Hepatocyte (in vitro differentiated cells): ENCODE measurements at regions not wholly inside any gene's neighbourhood (a gene's known extent, or its start where the extent isn't known, plus 50 kb on each side); places are given as distances from the start of the nearest gene placed in this dataset.

Experiments used
- DNase-seq: peaks from one replicate; pipeline ENCODE4 v3.0.0-alpha.2; 2016; ENCODE audit warnings: low spot score
- H2AFZ ChIP-seq: fragments of 200-600 bp; sonication (generic); 2 replicates; pipeline ENCODE4 v1.6.0; 2016; ENCODE audit warnings: antibody characterized with exemption, mild to moderate bottlenecking
- H3K27ac ChIP-seq: fragments of 200-600 bp; sonication (generic); 2 replicates; pipeline ENCODE4 v1.5.1; 2016; ENCODE audit warnings: mild to moderate bottlenecking
- H3K27me3 ChIP-seq: fragments of 200-600 bp; sonication (generic); 2 replicates; pipeline ENCODE4 v1.6.1; 2016
- H3K36me3 ChIP-seq: fragments of 200-600 bp; sonication (generic); replicated peaks from 2 replicates; pipeline ENCODE4 v1.5.1; 2016; ENCODE audit warnings: low read depth; ENCODE audit not compliant: insufficient read depth
- H3K4me1 ChIP-seq: fragments of 200-600 bp; sonication (generic); 2 replicates; pipeline ENCODE4 v1.5.1; 2016; ENCODE audit warnings: mild to moderate bottlenecking, moderate library complexity; ENCODE audit not compliant: insufficient read depth
- H3K4me2 ChIP-seq: fragments of 200-600 bp; sonication (generic); 2 replicates; pipeline ENCODE4 v1.6.0; 2016
- H3K4me3 ChIP-seq: fragments of 200-600 bp; sonication (generic); 2 replicates; pipeline ENCODE4 v1.5.1; 2016; ENCODE audit warnings: mild to moderate bottlenecking
- H3K79me2 ChIP-seq: fragments of 200-600 bp; sonication (generic); 2 replicates; pipeline ENCODE4 v1.6.0; 2017; ENCODE audit warnings: mild to moderate bottlenecking
- H3K9me2 ChIP-seq: fragments of 200-600 bp; sonication (generic); replicated peaks from 2 replicates; pipeline ENCODE4 v1.6.0; 2017; ENCODE audit warnings: mild to moderate bottlenecking; ENCODE audit not compliant: insufficient read depth
- H3K9me3 ChIP-seq: fragments of 200-600 bp; sonication (generic); 2 replicates; pipeline ENCODE4 v1.5.1; 2016; ENCODE audit warnings: low read depth, mild to moderate bottlenecking
- H4K20me1 ChIP-seq: fragments of 200-600 bp; sonication (generic); 2 replicates; pipeline ENCODE4 v1.6.0; 2016; ENCODE audit warnings: mild to moderate bottlenecking; ENCODE audit not compliant: insufficient read depth, poor library complexity, severe bottlenecking
- EZH2 ChIP-seq: fragments of 200-600 bp; sonication (generic); IDR thresholded peaks from 2 replicates; pipeline ENCODE4 v1.6.1; 2016; ENCODE audit warnings: antibody characterized with exemption, mild to moderate bottlenecking, borderline replicate concordance
- EZH2phosphoT487 ChIP-seq: fragments of 200-600 bp; sonication (generic); IDR thresholded peaks from one replicate; pipeline ENCODE4 v1.6.1; 2018; ENCODE audit warnings: antibody characterized with exemption, mild to moderate bottlenecking, low read depth, moderate library complexity; ENCODE audit not compliant: unreplicated experiment, severe bottlenecking
- WGBS: methylation state at CpG from one replicate; pipeline ENCODE4 v1.1.6; 2016; ENCODE audit warnings: low lambda C conversion rate; ENCODE audit errors: missing lambda C conversion rate; 5-methylcytosine and 5-hydroxymethylcytosine counted together
- TF ChIP-seq, protein P1 (sequence below): fragments of 200-600 bp; sonication (generic); IDR thresholded peaks from 2 replicates; pipeline ENCODE4 v1.5.1; 2016; ENCODE audit warnings: antibody characterized with exemption, mild to moderate bottlenecking; ENCODE audit not compliant: poor library complexity

DNA sequence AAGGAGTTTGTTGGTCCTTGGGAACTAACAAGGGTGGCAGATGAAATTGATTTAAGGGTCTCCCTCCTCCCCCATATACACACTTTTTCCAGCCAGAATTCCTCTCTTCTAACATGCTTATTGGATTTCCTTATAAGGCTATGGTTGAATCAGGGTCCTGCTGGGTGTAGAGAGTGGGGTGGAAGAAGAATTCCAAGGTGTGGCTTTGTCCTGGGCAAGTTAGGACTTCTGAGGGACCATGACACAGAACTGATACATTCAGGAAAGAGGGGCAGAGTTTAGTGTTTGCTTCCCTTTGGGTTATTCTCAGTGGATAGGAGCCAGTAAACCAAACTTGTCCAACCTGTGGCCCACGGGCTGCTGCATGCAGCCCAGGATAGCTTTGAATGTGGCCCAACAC, 116.5 kb downstream of the SNX18 start:
- Histone ChIP-seq H3K4me2 (no peak overlapping the region), H3K9me3 (no peaks in the 10 kb centered on the region), H3K36me3 (no peaks in the 10 kb centered on the region), H3K27ac (no peak overlapping the region), H3K79me2 (no peaks in the 10 kb centered on the region), H3K4me1 (peaks cover 6% of the 10 kb centered on the region), H3K4me3 (no peak overlapping the region), H3K27me3 (no peaks in the 10 kb centered on the region), H2AFZ (no peak overlapping the region), H4K20me1 (no peaks in the 10 kb centered on the region), H3K9me2 (no peaks in the 10 kb centered on the region)
- no peak for DNase-seq
- TF ChIP-seq, protein P1, sequence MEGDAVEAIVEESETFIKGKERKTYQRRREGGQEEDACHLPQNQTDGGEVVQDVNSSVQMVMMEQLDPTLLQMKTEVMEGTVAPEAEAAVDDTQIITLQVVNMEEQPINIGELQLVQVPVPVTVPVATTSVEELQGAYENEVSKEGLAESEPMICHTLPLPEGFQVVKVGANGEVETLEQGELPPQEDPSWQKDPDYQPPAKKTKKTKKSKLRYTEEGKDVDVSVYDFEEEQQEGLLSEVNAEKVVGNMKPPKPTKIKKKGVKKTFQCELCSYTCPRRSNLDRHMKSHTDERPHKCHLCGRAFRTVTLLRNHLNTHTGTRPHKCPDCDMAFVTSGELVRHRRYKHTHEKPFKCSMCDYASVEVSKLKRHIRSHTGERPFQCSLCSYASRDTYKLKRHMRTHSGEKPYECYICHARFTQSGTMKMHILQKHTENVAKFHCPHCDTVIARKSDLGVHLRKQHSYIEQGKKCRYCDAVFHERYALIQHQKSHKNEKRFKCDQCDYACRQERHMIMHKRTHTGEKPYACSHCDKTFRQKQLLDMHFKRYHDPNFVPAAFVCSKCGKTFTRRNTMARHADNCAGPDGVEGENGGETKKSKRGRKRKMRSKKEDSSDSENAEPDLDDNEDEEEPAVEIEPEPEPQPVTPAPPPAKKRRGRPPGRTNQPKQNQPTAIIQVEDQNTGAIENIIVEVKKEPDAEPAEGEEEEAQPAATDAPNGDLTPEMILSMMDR: no peak
- TF ChIP-seq EZH2phosphoT487 (no peak), EZH2 (no peak)
- WGBS: 90% methylated on average over 1 of the region's 1 CpG

DNA sequence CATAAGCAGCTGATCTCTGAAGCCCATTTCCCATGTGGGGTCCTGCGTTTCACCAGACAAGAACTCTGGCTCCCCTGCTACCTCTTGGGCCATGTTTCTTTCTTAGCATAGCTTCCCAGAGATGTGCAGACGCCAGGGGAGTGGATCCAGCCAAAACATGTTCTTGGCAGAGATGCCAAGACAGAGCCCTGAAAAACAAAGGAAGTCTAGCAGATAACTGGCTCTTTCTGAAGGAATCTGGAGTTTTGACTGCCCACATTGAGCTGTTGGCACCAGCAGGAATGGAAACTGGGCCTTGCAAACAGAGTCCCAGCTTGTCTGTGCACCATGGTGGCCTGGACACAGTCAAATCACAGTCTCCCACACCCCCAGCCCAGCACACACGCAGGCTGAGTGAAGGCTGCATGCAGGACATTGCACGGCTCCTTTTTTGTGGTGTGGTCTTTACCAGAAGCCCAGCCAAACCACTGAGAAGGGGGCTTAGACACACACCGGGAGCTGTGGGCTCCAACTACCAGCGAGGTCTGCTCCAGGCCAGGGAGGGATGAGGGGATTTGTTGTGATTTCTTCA, 114.7 kb downstream of the SNX18 start:
- no peak for DNase-seq

DNA sequence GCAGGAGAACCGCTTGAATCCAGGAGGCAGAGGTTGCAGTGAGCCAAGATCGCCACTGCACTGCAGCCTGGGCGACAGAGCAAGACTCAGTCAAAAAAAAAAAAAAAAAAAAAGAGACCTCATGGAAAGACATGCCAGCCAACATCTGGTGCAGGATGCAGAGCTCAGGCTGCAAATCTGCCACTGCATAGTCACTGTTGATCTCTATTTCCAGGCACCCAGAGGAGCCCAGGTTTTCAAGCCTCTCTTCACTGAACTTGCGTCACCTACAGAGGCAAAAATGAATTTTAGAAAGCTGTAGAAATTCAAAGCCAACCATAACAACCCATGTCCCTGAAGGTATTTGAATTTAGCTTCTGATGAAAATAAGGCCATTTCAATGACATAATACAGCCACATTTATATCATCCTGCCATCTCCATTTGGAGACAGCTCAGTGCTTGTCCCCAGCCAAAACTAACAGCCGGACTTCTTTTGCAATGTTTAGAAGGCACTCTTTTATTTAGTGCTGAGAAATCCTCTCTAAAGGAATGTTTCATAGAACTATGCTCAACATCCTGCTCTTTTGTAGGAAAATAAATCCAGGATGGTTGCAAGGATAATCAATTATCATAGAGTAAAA, 113.3 kb downstream of the SNX18 start:
- no peak overlapping the region for H3K27ac ChIP-seq
- 89% methylated on average over 5 of the region's 5 CpGs for WGBS
- H3K9me3 ChIP-seq: no peaks in the 10 kb centered on the region
- DNase-seq: no peak
- no peaks in the 10 kb centered on the region for H3K79me2 ChIP-seq
- no peak overlapping the region for H3K4me3 ChIP-seq
- no peaks in the 10 kb centered on the region for H3K9me2 ChIP-seq
- H3K36me3 ChIP-seq: no peaks in the 10 kb centered on the region
- no peaks in the 10 kb centered on the region for H3K27me3 ChIP-seq
- no peaks in the 10 kb centered on the region for H4K20me1 ChIP-seq
- no peak overlapping the region for H2AFZ ChIP-seq
- TF ChIP-seq EZH2phosphoT487: no peak
- TF ChIP-seq EZH2: no peak
- TF ChIP-seq, protein P1: no peak
- peaks cover 24% of the 10 kb centered on the region for H3K4me1 ChIP-seq
- no peak overlapping the region for H3K4me2 ChIP-seq

More for the DNA sequence above, 114.7 kb downstream of the SNX18 start:
- Histone ChIP-seq H3K9me2 (no peaks in the 10 kb centered on the region), H3K9me3 (no peaks in the 10 kb centered on the region), H2AFZ (no peak overlapping the region), H3K4me1 (peaks cover 17% of the 10 kb centered on the region), H3K36me3 (no peaks in the 10 kb centered on the region), H4K20me1 (no peaks in the 10 kb centered on the region), H3K4me3 (no peak overlapping the region), H3K79me2 (no peaks in the 10 kb centered on the region), H3K4me2 (no peak overlapping the region), H3K27me3 (no peaks in the 10 kb centered on the region), H3K27ac (no peak overlapping the region)
- TF ChIP-seq EZH2phosphoT487 (no peak), EZH2 (no peak)
- TF ChIP-seq, protein P1: no peak
- WGBS: 86% methylated on average over 6 of the region's 6 CpGs

DNA sequence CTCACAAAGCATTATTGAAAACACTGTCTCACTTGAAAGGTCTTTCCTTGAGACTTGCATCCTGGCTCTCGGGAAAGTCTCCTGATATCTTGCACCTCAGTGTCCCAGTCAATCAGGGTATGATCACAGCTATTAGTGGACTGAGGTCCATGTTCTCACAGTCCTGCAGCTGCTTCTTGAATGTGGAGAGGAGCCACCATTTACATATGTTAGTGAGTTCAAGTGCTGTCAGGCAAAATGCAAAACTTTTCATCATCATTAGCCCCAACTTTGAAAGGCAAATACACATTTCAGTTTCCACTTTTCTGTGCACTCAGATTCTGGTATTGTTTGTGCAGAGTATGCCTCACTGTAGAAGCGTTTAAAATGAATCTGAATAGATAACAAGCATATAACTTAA, 111.6 kb downstream of the SNX18 start:
- no peaks in the 10 kb centered on the region for H3K79me2 ChIP-seq
- TF ChIP-seq EZH2 (no peak), EZH2phosphoT487 (no peak)
- TF ChIP-seq, protein P1: no peak
- no peaks in the 10 kb centered on the region for H3K27me3 ChIP-seq
- no peak overlapping the region for H3K27ac ChIP-seq
- no peaks in the 10 kb centered on the region for H3K9me2 ChIP-seq
- no peak for DNase-seq
- H4K20me1 ChIP-seq: no peaks in the 10 kb centered on the region
- 86% methylated on average over 2 of the region's 2 CpGs for WGBS
- H2AFZ ChIP-seq: no peak overlapping the region
- H3K36me3 ChIP-seq: no peaks in the 10 kb centered on the region
- no peak overlapping the region for H3K4me2 ChIP-seq
- H3K4me3 ChIP-seq: no peak overlapping the region
- peaks cover 36% of the 10 kb centered on the region for H3K4me1 ChIP-seq
- no peaks in the 10 kb centered on the region for H3K9me3 ChIP-seq
